Fibroblast of lung (primary cell): ENCODE measurements at regions not wholly inside any gene's neighbourhood (a gene's known extent, or its start where the extent isn't known, plus 50 kb on each side); places are given as distances from the start of the nearest gene placed in this dataset.

Experiments used
- EZH2 ChIP-seq: IDR thresholded peaks from 2 replicates; pipeline ENCODE4 v1.5.1; 2012; ENCODE audit warnings: low read length, control low read depth, mild to moderate bottlenecking; ENCODE audit errors: missing control alignments
- TF ChIP-seq, protein P1 (sequence below), 2 donors: IDR thresholded peaks in 1 of 2; conservative IDR thresholded peaks in 1 of 2; 1 replicate in 1 of 2; 2 replicates in 1 of 2; pipeline ENCODE4 v1.5.1; 2011 to 2012; ENCODE audit warnings: low read length in 2 of 2, control low read depth in 1 of 2, inconsistent platforms in 1 of 2, low read depth in 1 of 2, mild to moderate bottlenecking in 1 of 2

DNA sequence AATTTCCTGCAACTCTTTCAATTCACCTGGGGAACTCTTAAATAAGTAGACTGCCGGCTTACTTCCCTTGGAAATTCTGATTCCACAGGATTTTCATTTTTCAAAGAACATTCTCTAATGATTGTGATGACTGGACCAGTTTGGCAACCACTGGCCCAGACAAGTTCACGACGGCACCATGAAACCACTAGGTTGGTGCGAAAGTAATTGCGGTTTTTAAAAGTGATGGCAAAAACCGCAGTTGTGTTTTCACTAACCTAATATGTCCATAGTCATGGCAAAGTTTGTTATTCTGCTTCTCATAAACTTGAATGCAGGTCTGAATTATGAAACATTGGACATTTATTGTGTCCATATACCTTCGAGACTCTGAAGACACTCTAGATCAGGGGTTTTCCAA lies 317.2 kb downstream of the IRX1 start:
- TF ChIP-seq, protein P1, sequence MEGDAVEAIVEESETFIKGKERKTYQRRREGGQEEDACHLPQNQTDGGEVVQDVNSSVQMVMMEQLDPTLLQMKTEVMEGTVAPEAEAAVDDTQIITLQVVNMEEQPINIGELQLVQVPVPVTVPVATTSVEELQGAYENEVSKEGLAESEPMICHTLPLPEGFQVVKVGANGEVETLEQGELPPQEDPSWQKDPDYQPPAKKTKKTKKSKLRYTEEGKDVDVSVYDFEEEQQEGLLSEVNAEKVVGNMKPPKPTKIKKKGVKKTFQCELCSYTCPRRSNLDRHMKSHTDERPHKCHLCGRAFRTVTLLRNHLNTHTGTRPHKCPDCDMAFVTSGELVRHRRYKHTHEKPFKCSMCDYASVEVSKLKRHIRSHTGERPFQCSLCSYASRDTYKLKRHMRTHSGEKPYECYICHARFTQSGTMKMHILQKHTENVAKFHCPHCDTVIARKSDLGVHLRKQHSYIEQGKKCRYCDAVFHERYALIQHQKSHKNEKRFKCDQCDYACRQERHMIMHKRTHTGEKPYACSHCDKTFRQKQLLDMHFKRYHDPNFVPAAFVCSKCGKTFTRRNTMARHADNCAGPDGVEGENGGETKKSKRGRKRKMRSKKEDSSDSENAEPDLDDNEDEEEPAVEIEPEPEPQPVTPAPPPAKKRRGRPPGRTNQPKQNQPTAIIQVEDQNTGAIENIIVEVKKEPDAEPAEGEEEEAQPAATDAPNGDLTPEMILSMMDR (conservative IDR thresholded peaks at IDR 0.05 in 1 of 2, IDR thresholded peaks at IDR 0.05 in 1 of 2; ENCODE audit: low read depth in 1 of 2, low read length in 2 of 2): no peak
- TF ChIP-seq EZH2: no peak
